GM10266 (cell line): ENCODE measurements at regions not wholly inside any gene's neighbourhood (a gene's known extent, or its start where the extent isn't known, plus 50 kb on each side); places are given as distances from the start of the nearest gene placed in this dataset.

ENCODE experiments used
- DNase-seq: peaks from one replicate; pipeline ENCODE4 v3.0.0; 2012; ENCODE audit errors: extremely low spot score
- CTCF ChIP-seq: IDR thresholded peaks from 2 replicates; pipeline ENCODE4 v1.5.1; 2012; ENCODE audit warnings: mild to moderate bottlenecking, low read depth; ENCODE audit not compliant: control insufficient read depth, insufficient read depth; ENCODE audit errors: missing control alignments

- TF ChIP-seq CTCF, result no peak
- DNase-seq, result no peak
Observed at GRCh38 chr14:27945512-27945911, 821.1 kb upstream of the FOXG1 start.

GRCh38 chr14:27958757-27959156, 807.8 kb upstream of the FOXG1 start:
- no peak for DNase-seq
- no peak for TF ChIP-seq CTCF

- no peak for TF ChIP-seq CTCF
- DNase-seq, result no peak
Observed at GRCh38 chr14:27995691-27996090, 770.9 kb upstream of the FOXG1 start.

GRCh38 chr14:28001002-28001401, 765.6 kb upstream of the FOXG1 start:
- no peak for TF ChIP-seq CTCF

GRCh38 chr14:28012629-28013415, 753.8 kb upstream of the FOXG1 start:
- TF ChIP-seq CTCF, result no peak
- no peak for DNase-seq

More at GRCh38 chr14:28001002-28001401, 765.6 kb upstream of the FOXG1 start:
- DNase-seq, result no peak

- no peak for TF ChIP-seq CTCF
- no peak for DNase-seq
Observed at GRCh38 chr14:28020112-28020511, 746.5 kb upstream of the FOXG1 start.

- DNase-seq, result no peak
- TF ChIP-seq CTCF, result no peak
Observed at GRCh38 chr14:28023853-28024252, 742.7 kb upstream of the FOXG1 start.
